ENCODE measurements at regions not wholly inside any gene's neighbourhood (a gene's known extent, or its start where the extent isn't known, plus 50 kb on each side); places are given as distances from the start of the nearest gene placed in this dataset.
A peak's percentile ranks its signal among the peaks of the same experiment; 100 is the strongest.
"Not testable (repeated sequence)": the region's sequence is repeated elsewhere in the genome, so short reads cannot be mapped to it uniquely, and the experiment has no call there.

DNA sequence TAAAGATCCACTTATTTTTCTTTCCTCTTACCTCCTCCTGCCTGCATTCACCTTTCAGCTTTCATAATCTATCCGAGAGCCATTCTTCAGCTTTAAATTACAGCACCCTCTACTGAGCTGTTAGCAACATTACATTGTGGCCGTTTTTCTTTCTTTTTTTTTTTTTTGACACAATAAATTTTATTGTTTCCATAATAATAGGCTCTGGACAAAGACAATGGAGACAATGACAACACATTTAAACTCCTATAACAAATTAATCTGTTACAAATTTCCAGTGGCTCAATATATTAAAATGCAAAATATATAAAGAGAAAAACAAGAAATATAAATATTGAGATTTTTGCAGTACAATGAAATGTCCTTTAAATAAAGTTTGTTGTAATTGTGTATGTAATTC lies 312.7 kb upstream of the COX7C start:
- ATAC-seq (peak in 3 of 4 donors; percentile 65 to 74 (median 73)), FAIRE-seq (peak; percentile 93)
- intact Hi-C loops (cut with DNase I); H3K27me3 ChIP-seq; DNase-seq; H3K36me3 ChIP-seq; H3K4me1 ChIP-seq; H3K9me3 ChIP-seq; H3K27ac ChIP-seq; H3K4me3 ChIP-seq: not testable (repeated sequence)
- TF ChIP-seq, protein P1, sequence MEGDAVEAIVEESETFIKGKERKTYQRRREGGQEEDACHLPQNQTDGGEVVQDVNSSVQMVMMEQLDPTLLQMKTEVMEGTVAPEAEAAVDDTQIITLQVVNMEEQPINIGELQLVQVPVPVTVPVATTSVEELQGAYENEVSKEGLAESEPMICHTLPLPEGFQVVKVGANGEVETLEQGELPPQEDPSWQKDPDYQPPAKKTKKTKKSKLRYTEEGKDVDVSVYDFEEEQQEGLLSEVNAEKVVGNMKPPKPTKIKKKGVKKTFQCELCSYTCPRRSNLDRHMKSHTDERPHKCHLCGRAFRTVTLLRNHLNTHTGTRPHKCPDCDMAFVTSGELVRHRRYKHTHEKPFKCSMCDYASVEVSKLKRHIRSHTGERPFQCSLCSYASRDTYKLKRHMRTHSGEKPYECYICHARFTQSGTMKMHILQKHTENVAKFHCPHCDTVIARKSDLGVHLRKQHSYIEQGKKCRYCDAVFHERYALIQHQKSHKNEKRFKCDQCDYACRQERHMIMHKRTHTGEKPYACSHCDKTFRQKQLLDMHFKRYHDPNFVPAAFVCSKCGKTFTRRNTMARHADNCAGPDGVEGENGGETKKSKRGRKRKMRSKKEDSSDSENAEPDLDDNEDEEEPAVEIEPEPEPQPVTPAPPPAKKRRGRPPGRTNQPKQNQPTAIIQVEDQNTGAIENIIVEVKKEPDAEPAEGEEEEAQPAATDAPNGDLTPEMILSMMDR (IDR thresholded peaks at IDR 0.05) = peak in 1 of 4 donors; percentile 12
- WGBS, 2 donors = 0% methylated on average over 2 of the region's 2 CpGs

DNA sequence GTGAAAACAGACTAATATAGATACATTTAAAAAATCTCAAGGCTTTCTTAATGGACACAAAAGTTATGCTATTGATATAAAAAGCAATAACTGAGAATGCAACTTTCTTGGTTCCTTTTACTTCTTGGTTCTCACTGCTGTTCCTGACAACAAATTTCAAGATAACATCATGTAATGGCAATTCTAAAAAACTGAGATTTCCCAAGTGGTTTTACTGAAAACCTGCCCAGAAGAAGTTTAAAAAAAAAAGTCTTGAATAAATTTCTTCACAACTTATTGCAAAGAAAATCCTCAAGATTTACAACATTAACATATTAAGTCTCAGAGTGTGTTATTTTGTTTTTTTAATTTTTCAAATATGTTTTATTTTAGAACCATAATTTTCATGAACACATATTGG lies 302.8 kb upstream of the COX7C start:
- TF ChIP-seq, protein P1 (IDR thresholded peaks at IDR 0.05) = no peak
- no peaks in the 10 kb centered on the region for H3K9me3 ChIP-seq
- ATAC-seq (no peak), DNase-seq (no peak), FAIRE-seq (no peak)
- intact Hi-C loops (cut with DNase I) = no loop called here
- peaks cover 0 to 3% (median under 1%) of the 10 kb centered on the region in 4 donors for H3K27me3 ChIP-seq
- no peak overlapping the region for H3K27ac ChIP-seq
- no peaks in the 10 kb centered on the region for H3K36me3 ChIP-seq
- no peaks in the 10 kb centered on the region for H3K4me1 ChIP-seq
- H3K4me3 ChIP-seq = no peak overlapping the region

DNA sequence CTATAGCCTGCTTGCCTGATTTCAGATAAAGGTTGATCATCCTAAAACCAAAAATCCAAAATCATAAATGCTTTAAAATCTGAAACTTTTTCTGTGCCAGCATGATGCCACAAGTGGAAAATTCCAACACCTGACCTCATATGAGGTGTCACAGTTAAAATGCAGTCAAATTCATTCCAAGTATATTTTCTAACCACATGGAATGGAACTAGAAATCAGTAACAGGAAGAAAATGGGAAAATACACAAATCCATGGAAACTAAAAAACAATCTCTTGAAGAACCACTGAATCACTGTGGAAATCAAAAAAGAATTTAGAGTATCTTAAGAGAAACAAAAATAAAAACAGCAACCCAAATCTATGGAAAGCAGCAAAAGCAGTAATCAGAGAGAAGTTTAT lies 297.5 kb upstream of the COX7C start:
- no peaks in the 10 kb centered on the region for H3K36me3 ChIP-seq
- DNase-seq (no peak), ATAC-seq (no peak), FAIRE-seq (no peak)
- intact Hi-C loops (cut with DNase I) = no loop called here
- H3K27ac ChIP-seq = no peak overlapping the region
- H3K4me3 ChIP-seq = no peak overlapping the region
- no peaks in the 10 kb centered on the region for H3K4me1 ChIP-seq
- peaks cover 0 to 3% (median 1%) of the 10 kb centered on the region in 4 donors for H3K27me3 ChIP-seq
- no peaks in the 10 kb centered on the region for H3K9me3 ChIP-seq
- TF ChIP-seq, protein P1 (IDR thresholded peaks at IDR 0.05) = no peak

DNA sequence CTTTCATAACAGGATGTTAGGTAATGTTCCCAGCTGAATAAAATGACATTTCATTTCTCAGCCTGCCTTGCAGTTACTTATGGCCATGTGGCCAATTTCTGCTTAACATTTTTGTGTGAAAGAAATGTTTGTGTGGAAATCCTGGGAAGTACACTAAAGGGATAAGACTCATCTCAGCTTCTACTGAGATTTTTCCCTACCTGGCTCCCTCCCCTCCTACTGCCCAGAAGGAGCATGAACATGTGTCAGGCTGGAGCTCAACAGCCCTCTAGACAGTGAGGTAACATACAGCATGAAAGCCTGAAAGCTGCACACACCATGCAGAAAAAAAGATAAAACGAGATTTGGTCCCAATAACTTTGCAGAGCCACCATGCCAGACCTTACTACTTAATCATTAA lies 288.4 kb upstream of the COX7C start:
- Histone ChIP-seq H3K27ac (no peak overlapping the region), H3K27me3 (no peaks in the 10 kb centered on the region), H3K4me3 (no peak overlapping the region), H3K36me3 (no peaks in the 10 kb centered on the region), H3K9me3 (no peaks in the 10 kb centered on the region), H3K4me1 (no peaks in the 10 kb centered on the region)
- no peak for DNase-seq
- FAIRE-seq = no peak
- TF ChIP-seq, protein P1 (IDR thresholded peaks at IDR 0.05) = no peak
- ATAC-seq = no peak
- 36 to 50% methylated on average over 1 of the region's 1 CpG for WGBS, 2 donors
- intact Hi-C loops (cut with DNase I) = no loop called here

DNA sequence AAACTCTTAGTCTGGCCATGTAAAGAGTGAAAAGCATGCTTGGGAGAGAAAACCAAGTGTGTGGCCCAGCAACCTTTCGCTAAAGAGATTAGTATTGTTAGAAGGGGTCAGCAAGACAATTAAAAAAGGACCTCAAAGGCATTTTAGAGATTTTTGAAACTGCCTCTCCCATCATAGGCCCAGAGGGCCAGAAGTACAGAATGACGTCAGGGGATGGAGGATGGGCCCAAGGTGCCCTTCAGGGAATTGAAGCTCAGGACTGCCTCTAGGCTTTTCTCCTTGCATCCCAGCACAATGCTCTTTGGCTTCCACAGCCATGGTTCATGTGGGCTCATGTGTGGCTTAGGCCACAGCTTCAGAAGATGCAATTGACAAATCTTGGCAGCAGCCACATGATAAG lies 287.0 kb upstream of the COX7C start:
- Histone ChIP-seq H3K27ac (no peak overlapping the region), H3K4me1 (no peaks in the 10 kb centered on the region), H3K27me3 (no peaks in the 10 kb centered on the region), H3K4me3 (no peak overlapping the region), H3K36me3 (no peaks in the 10 kb centered on the region), H3K9me3 (no peaks in the 10 kb centered on the region)
- DNase-seq = no peak
- intact Hi-C loops (cut with DNase I) = no loop called here
- no peak for FAIRE-seq
- TF ChIP-seq, protein P1 (IDR thresholded peaks at IDR 0.05) = no peak
- 79 to 85% methylated on average over 2 of the region's 2 CpGs for WGBS, 2 donors
- no peak for ATAC-seq

Measured in pancreas (tissue), 10 donors.